Endothelial cell of umbilical vein (primary cell): ENCODE measurements at regions not wholly inside any gene's neighbourhood (a gene's known extent, or its start where the extent isn't known, plus 50 kb on each side); places are given as distances from the start of the nearest gene placed in this dataset.

Experiments used
- CTCF ChIP-seq, 2 donors: IDR thresholded peaks; 1 replicate in 1 of 2; 2 replicates in 1 of 2; pipeline ENCODE4 v1.5.1; 2011; ENCODE audit warnings: low read length in 2 of 2, mild to moderate bottlenecking in 2 of 2, moderate library complexity in 2 of 2, control low read depth in 1 of 2, inconsistent platforms in 1 of 2, low read depth in 1 of 2; ENCODE audit not compliant: insufficient read depth in 1 of 2; ENCODE audit errors: extremely low read depth in 1 of 2
- MAX ChIP-seq: IDR thresholded peaks from 2 replicates; pipeline ENCODE4 v1.6.1; 2011; ENCODE audit not compliant: insufficient read depth, insufficient read length
- POLR2A ChIP-seq: IDR thresholded peaks from 2 replicates; pipeline ENCODE4 v1.6.1; 2012; ENCODE audit warnings: low read depth, mild to moderate bottlenecking, control low read depth, low read length
- POLR2AphosphoS5 ChIP-seq: IDR thresholded peaks from 2 replicates; pipeline ENCODE4 v1.6.1; 2012; ENCODE audit warnings: low read depth, mild to moderate bottlenecking, control low read depth, low read length, moderate library complexity; ENCODE audit not compliant: insufficient read depth

- no peak for TF ChIP-seq MAX
- TF ChIP-seq CTCF (IDR thresholded peaks at IDR 0.05; ENCODE audit: extremely low read depth in 1 of 2, insufficient read depth in 1 of 2, low read depth in 1 of 2, low read length in 2 of 2) = no peak
- no peak for TF ChIP-seq POLR2AphosphoS5
- TF ChIP-seq POLR2A = no peak
These were observed 68.5 kb downstream of the SPATA19 start for GRCh38 chr11:133776671-133777367.
